BLaER1 treated with 17β-estradiol and CSF1 and Interleukin-3, amounts not matched to agents 10 nM and 100 nM (cell line): ENCODE measurements at regions not wholly inside any gene's neighbourhood (a gene's known extent, or its start where the extent isn't known, plus 50 kb on each side); places are given as distances from the start of the nearest gene placed in this dataset.

Experiments
- H3K27ac ChIP-seq, 11 experiments: shearing (Covaris generic); formaldehyde crosslinking; 2 replicates each; pipeline ENCODE4 v1.8.1; 2022
- H3K27me3 ChIP-seq, 11 experiments: shearing (Covaris generic); formaldehyde crosslinking; 2 replicates each; pipeline ENCODE4 v1.8.1; 2022
- H3K36me3 ChIP-seq, 11 experiments: shearing (Covaris generic); formaldehyde crosslinking; 2 replicates each; pipeline ENCODE4 v1.8.1; 2022
- H3K4me1 ChIP-seq, 10 experiments: shearing (Covaris generic); formaldehyde crosslinking; 2 replicates each; pipeline ENCODE4 v1.8.1; 2022
- H3K4me2 ChIP-seq, 11 experiments: shearing (Covaris generic); formaldehyde crosslinking; 2 replicates each; pipeline ENCODE4 v1.8.1; 2022
- H3K4me3 ChIP-seq, 10 experiments: shearing (Covaris generic); formaldehyde crosslinking; 2 replicates each; pipeline ENCODE4 v1.8.1; 2022
- H3K9ac ChIP-seq, 11 experiments: shearing (Covaris generic); formaldehyde crosslinking; 2 replicates each; pipeline ENCODE4 v1.8.1; 2022
- H3K9me3 ChIP-seq, 11 experiments: shearing (Covaris generic); formaldehyde crosslinking; replicated peaks in 1 of 11; 2 replicates each; pipeline ENCODE4 v1.8.1; 2022
- H4K20me1 ChIP-seq, 11 experiments: shearing (Covaris generic); formaldehyde crosslinking; 2 replicates each; pipeline ENCODE4 v1.8.1; 2022
- Cebpa-rat ChIP-seq, 11 experiments: shearing (Covaris generic); IDR thresholded peaks; 2 replicates each; pipeline ENCODE4 v1.8.1; 2022

GRCh38 chr2:215718436-215718835 lies 282.6 kb upstream of the FN1 start:
- H4K20me1 ChIP-seq, result no peaks in the 10 kb centered on the region
- peak overlapping the region in 5 of 11 experiments; percentile 22 to 64 (median 62); a peak in 6 of 22 replicates for H3K27ac ChIP-seq
- H3K36me3 ChIP-seq, result no peaks in the 10 kb centered on the region
- H3K4me1 ChIP-seq, result peaks cover 0 to 80% (median 4%) of the 10 kb centered on the region in 10 experiments; a peak in 11 of 20 replicates
- H3K4me2 ChIP-seq, result peak overlapping the region in 3 of 11 experiments; percentile 38 to 68 (median 39); a peak in 7 of 22 replicates
- H3K27me3 ChIP-seq, result no peaks in the 10 kb centered on the region
- no peak overlapping the region for H3K4me3 ChIP-seq
- H3K9ac ChIP-seq, result peak overlapping the region in 2 of 11 experiments; percentile 39 to 45; a peak in 3 of 22 replicates
- H3K9me3 ChIP-seq, result peaks cover 0 to 25% (median 0%) of the 10 kb centered on the region in 11 experiments; a peak in 2 of 22 replicates
- TF ChIP-seq Cebpa-rat (IDR thresholded peaks at IDR 0.05), result no peak

- TF ChIP-seq Cebpa-rat (IDR thresholded peaks at IDR 0.05), result no peak
- no peak overlapping the region for H3K4me3 ChIP-seq
- H3K4me2 ChIP-seq, result peak overlapping the region in 4 of 11 experiments; percentile 19 to 68 (median 42); a peak in 8 of 22 replicates
- H3K27ac ChIP-seq, result peak overlapping the region in 6 of 11 experiments; percentile 22 to 64 (median 50); a peak in 8 of 22 replicates
- H4K20me1 ChIP-seq, result no peaks in the 10 kb centered on the region
- H3K36me3 ChIP-seq, result no peaks in the 10 kb centered on the region
- H3K27me3 ChIP-seq, result no peaks in the 10 kb centered on the region
- peaks cover 0 to 25% (median 0%) of the 10 kb centered on the region in 11 experiments; a peak in 2 of 22 replicates for H3K9me3 ChIP-seq
- peaks cover 0 to 80% (median 11%) of the 10 kb centered on the region in 10 experiments; a peak in 11 of 20 replicates for H3K4me1 ChIP-seq
- peak overlapping the region in 2 of 11 experiments; percentile 39 to 45; a peak in 3 of 22 replicates for H3K9ac ChIP-seq
Measured at GRCh38 chr2:215717501-215718381, 281.9 kb upstream of the FN1 start.

- no peak for TF ChIP-seq Cebpa-rat (IDR thresholded peaks at IDR 0.05)
- no peaks in the 10 kb centered on the region for H3K27me3 ChIP-seq
- H3K4me2 ChIP-seq, result peak overlapping the region in 2 of 11 experiments; percentile 44 to 45; a peak in 3 of 22 replicates
- H3K9ac ChIP-seq, result no peak overlapping the region
- no peaks in the 10 kb centered on the region for H4K20me1 ChIP-seq
- peaks cover 0 to 25% (median 0%) of the 10 kb centered on the region in 11 experiments; a peak in 2 of 22 replicates for H3K9me3 ChIP-seq
- H3K4me1 ChIP-seq, result peaks cover 0 to 80% (median 18%) of the 10 kb centered on the region in 10 experiments; a peak in 13 of 20 replicates
- H3K4me3 ChIP-seq, result no peak overlapping the region
- peak overlapping the region in 1 of 11 experiments; percentile 5; a peak in 2 of 22 replicates for H3K27ac ChIP-seq
- H3K36me3 ChIP-seq, result no peaks in the 10 kb centered on the region
Measured at GRCh38 chr2:215716956-215717355, 281.1 kb upstream of the FN1 start.

GRCh38 chr2:215712871-215713790 lies 277.3 kb upstream of the FN1 start:
- no peaks in the 10 kb centered on the region for H3K36me3 ChIP-seq
- peak overlapping the region in 5 of 11 experiments; percentile 13 to 53 (median 24); a peak in 5 of 22 replicates for H3K9ac ChIP-seq
- peaks cover 0 to 93% (median 37%) of the 10 kb centered on the region in 10 experiments; a peak in 14 of 20 replicates for H3K4me1 ChIP-seq
- no peak for TF ChIP-seq Cebpa-rat (IDR thresholded peaks at IDR 0.05)
- no peak overlapping the region for H3K4me3 ChIP-seq
- H3K27ac ChIP-seq, result peak overlapping the region in 6 of 11 experiments; percentile 37 to 77 (median 72); a peak in 12 of 22 replicates
- no peaks in the 10 kb centered on the region for H3K27me3 ChIP-seq
- H3K9me3 ChIP-seq, result no peaks in the 10 kb centered on the region
- H4K20me1 ChIP-seq, result no peaks in the 10 kb centered on the region
- peak overlapping the region in 7 of 11 experiments; percentile 2 to 87 (median 80); a peak in 12 of 22 replicates for H3K4me2 ChIP-seq

- Histone ChIP-seq H3K4me3 (no peak overlapping the region), H3K4me1 (peaks cover 0 to 85% (median 37%) of the 10 kb centered on the region in 10 experiments; a peak in 14 of 20 replicates), H3K9ac (peak overlapping the region in 5 of 11 experiments; percentile 13 to 57 (median 47); a peak in 7 of 22 replicates), H3K36me3 (no peaks in the 10 kb centered on the region), H3K27ac (peak overlapping the region in 6 of 11 experiments; percentile 6 to 77 (median 72); a peak in 11 of 22 replicates), H4K20me1 (no peaks in the 10 kb centered on the region), H3K9me3 (no peaks in the 10 kb centered on the region), H3K27me3 (no peaks in the 10 kb centered on the region), H3K4me2 (peak overlapping the region in 7 of 11 experiments; percentile 49 to 87 (median 80); a peak in 12 of 22 replicates)
- TF ChIP-seq Cebpa-rat (IDR thresholded peaks at IDR 0.05), result no peak
Measured at GRCh38 chr2:215712219-215712868, 276.5 kb upstream of the FN1 start.

GRCh38 chr2:215711471-215712034 lies 275.7 kb upstream of the FN1 start:
- peaks cover 0 to 77% (median 37%) of the 10 kb centered on the region in 10 experiments; a peak in 14 of 20 replicates for H3K4me1 ChIP-seq
- H3K36me3 ChIP-seq, result no peaks in the 10 kb centered on the region
- TF ChIP-seq Cebpa-rat (IDR thresholded peaks at IDR 0.05), result no peak
- peak overlapping the region in 7 of 11 experiments; percentile 27 to 77 (median 71); a peak in 14 of 22 replicates for H3K27ac ChIP-seq
- H3K27me3 ChIP-seq, result no peaks in the 10 kb centered on the region
- H4K20me1 ChIP-seq, result no peaks in the 10 kb centered on the region
- no peaks in the 10 kb centered on the region for H3K9me3 ChIP-seq
- H3K4me3 ChIP-seq, result no peak overlapping the region
- peak overlapping the region in 9 of 11 experiments; percentile 10 to 87 (median 72); a peak in 17 of 22 replicates for H3K4me2 ChIP-seq
- peak overlapping the region in 4 of 11 experiments; percentile 39 to 57 (median 54); a peak in 7 of 22 replicates for H3K9ac ChIP-seq

- no peaks in the 10 kb centered on the region for H3K27me3 ChIP-seq
- H3K9ac ChIP-seq, result no peak overlapping the region
- H3K9me3 ChIP-seq, result peaks cover 0 to 4% (median 0%) of the 10 kb centered on the region in 11 experiments; a peak in 1 of 22 replicates
- H3K4me2 ChIP-seq, result peak overlapping the region in 1 of 11 experiments; percentile 19; a peak in 1 of 22 replicates
- peaks cover 0 to 77% (median 28%) of the 10 kb centered on the region in 10 experiments; a peak in 14 of 20 replicates for H3K4me1 ChIP-seq
- no peaks in the 10 kb centered on the region for H4K20me1 ChIP-seq
- H3K27ac ChIP-seq, result no peak overlapping the region
- no peak for TF ChIP-seq Cebpa-rat (IDR thresholded peaks at IDR 0.05)
- no peak overlapping the region for H3K4me3 ChIP-seq
- H3K36me3 ChIP-seq, result no peaks in the 10 kb centered on the region
Measured at GRCh38 chr2:215707608-215708007, 271.7 kb upstream of the FN1 start.
